Stimulated activated effector memory CD8-positive, alpha-beta T cell treated with anti-CD3 and anti-CD28 coated beads, Interleukin-12 subunit alpha, Interleukin-12 subunit beta, amount 100 ng/mL, for 72 hours (primary cell): ENCODE measurements at regions not wholly inside any gene's neighbourhood (a gene's known extent, or its start where the extent isn't known, plus 50 kb on each side); places are given as distances from the start of the nearest gene placed in this dataset.

Source experiments
- ATAC-seq: fragments of 150-1000 bp; cut with Tn5 transposase; 2 replicates; pipeline ENCODE4 v1.10.0; 2021
- DNase-seq, 2 donors: peaks; one replicate each; pipeline ENCODE4 v3.0.0; 2021 to 2022; ENCODE audit warnings: low spot score in 2 of 2
- H3K27ac Mint-ChIP-seq: one replicate; pipeline ENCODE4 v1.8.0; 2022; ENCODE audit warnings: mild to moderate bottlenecking, mixed read lengths
- H3K36me3 Mint-ChIP-seq: one replicate; pipeline ENCODE4 v1.8.0; 2022; ENCODE audit warnings: mild to moderate bottlenecking, mixed read lengths
- H3K4me1 Mint-ChIP-seq: one replicate; pipeline ENCODE4 v1.8.0; 2022; ENCODE audit warnings: mixed read lengths
- H3K4me3 Mint-ChIP-seq: one replicate; pipeline ENCODE4 v1.8.0; 2022; ENCODE audit warnings: mild to moderate bottlenecking, mixed read lengths
- H3K9me3 Mint-ChIP-seq: one replicate; pipeline ENCODE4 v1.8.0; 2022; ENCODE audit warnings: mixed read lengths

DNA sequence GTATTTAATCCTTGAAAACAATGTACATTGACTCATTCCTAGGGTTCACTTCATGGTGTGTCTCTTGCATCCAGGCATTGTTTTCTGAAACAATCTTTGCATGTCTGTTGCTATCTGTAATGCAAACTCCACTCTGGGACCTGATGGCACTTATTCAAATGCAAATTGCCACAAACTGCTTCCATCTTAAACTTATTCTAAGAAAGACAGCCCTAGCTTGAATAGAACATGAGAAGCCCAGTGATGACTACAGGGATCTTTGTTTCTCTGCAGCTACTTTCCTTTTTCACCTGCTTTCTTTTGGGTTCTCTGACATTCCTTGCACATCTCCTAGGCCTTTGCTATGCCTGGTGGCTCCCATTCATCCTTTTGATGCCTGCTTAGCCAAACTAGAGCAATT lies 827.0 kb downstream of the CDY2B start:
- peaks cover 6% of the 10 kb centered on the region for H3K9me3 Mint-ChIP-seq
- no peak overlapping the region for H3K4me3 Mint-ChIP-seq
- no peaks in the 10 kb centered on the region for H3K4me1 Mint-ChIP-seq
- no peak for ATAC-seq
- H3K36me3 Mint-ChIP-seq = no peaks in the 10 kb centered on the region
- H3K27ac Mint-ChIP-seq = no peak overlapping the region
- DNase-seq = no peak

DNA sequence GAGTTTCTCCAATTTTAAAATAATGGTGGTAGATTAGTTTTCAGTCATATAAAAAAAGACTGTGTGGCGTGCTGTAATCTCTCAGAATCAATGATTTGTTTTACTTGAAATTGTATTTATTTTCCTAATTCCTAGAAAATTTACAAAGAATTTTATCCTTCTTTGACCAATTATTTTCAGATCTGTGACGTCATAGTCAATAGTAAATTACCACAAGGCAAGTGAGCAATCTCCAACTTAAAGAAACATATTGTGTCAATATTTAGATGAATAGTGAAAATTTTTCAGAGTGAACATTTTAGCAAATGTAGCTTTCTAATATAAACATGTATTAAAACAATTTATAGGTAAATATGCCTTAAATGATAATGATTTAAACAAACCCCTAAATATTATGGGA lies 829.6 kb downstream of the CDY2B start:
- H3K36me3 Mint-ChIP-seq = no peaks in the 10 kb centered on the region

GRCh38 chrY:17045124-17045523 lies 834.9 kb downstream of the CDY2B start:
- ATAC-seq (no peak), DNase-seq (no peak)
- Mint-ChIP-seq H3K36me3 (no peaks in the 10 kb centered on the region), H3K4me3 (no peak overlapping the region), H3K27ac (no peak overlapping the region), H3K4me1 (peaks cover 8% of the 10 kb centered on the region), H3K9me3 (peaks cover 12% of the 10 kb centered on the region)

More for the DNA sequence above, 829.6 kb downstream of the CDY2B start:
- Mint-ChIP-seq H3K27ac (no peak overlapping the region), H3K4me1 (no peaks in the 10 kb centered on the region), H3K4me3 (no peak overlapping the region), H3K9me3 (peaks cover 3% of the 10 kb centered on the region)
- no peak for ATAC-seq
- DNase-seq = no peak

DNA sequence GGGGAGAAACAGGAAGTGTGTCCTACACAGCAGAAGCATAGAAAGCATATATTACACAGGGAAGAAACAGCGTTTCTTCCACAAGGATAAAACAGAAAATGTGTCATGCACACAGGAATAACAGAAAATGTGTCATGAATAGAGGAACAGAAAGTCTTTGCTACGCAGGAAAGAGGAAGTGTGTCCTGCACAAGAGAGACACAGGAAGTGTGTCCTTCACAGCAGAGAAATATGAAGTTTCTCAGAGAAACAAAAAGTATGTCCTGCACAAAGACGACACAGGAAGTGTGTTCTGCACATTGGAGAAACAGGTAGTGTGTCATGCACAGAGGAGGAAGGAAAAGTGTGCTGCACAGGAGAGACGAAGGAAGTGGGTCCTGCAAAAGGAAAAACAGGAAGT lies 835.3 kb downstream of the CDY2B start:
- Mint-ChIP-seq H3K4me3 (no peak overlapping the region), H3K36me3 (no peaks in the 10 kb centered on the region), H3K9me3 (peaks cover 12% of the 10 kb centered on the region), H3K27ac (no peak overlapping the region), H3K4me1 (peaks cover 8% of the 10 kb centered on the region)
- ATAC-seq (no peak), DNase-seq (no peak)

DNA sequence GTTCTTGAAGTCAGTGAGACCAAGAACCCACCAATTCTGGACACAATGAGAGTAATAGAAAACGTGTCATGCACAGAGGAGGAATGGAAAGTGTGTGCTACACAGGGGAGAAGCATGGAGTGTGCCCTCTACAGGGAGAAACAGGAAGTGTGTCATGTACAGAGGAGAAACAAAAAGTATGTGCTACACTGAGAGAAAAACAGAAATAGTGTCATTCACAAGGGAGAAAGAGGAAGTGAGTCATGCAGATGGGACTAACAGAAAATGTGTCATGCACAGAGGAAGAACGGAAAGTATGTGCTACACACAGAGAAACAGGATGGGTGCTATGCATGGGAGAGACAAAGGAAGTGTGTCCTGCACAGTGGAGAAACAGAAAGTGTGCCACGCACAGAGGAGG lies 835.7 kb downstream of the CDY2B start:
- H3K4me1 Mint-ChIP-seq = peaks cover 8% of the 10 kb centered on the region
- no peak overlapping the region for H3K27ac Mint-ChIP-seq
- DNase-seq = no peak
- no peaks in the 10 kb centered on the region for H3K36me3 Mint-ChIP-seq
- ATAC-seq = peak; percentile 52
- H3K4me3 Mint-ChIP-seq = no peak overlapping the region
- H3K9me3 Mint-ChIP-seq = peaks cover 12% of the 10 kb centered on the region

DNA sequence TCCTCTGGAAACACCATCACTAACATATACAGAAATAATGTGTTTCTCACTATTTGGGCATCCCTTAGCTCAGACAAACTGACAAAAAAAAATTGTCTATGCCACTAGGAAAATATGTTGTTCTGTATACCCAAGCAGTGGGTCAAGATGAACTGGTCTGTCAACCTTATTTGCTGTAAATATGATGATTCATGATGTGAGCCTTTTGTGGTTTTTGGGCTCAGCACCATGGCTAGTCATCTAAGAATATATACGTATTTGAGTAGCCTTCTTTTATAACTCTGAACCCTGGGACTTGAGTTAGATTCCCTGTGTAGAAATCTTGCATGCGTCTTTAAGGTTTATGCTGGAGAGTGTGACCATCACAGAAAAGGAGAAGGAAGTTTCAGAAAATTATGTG lies 841.6 kb downstream of the CDY2B start:
- DNase-seq (no peak), ATAC-seq (no peak)
- H3K4me1 Mint-ChIP-seq = peaks cover 8% of the 10 kb centered on the region
- H3K9me3 Mint-ChIP-seq = peaks cover 12% of the 10 kb centered on the region
- no peak overlapping the region for H3K4me3 Mint-ChIP-seq
- H3K36me3 Mint-ChIP-seq = no peaks in the 10 kb centered on the region
- H3K27ac Mint-ChIP-seq = no peak overlapping the region

DNA sequence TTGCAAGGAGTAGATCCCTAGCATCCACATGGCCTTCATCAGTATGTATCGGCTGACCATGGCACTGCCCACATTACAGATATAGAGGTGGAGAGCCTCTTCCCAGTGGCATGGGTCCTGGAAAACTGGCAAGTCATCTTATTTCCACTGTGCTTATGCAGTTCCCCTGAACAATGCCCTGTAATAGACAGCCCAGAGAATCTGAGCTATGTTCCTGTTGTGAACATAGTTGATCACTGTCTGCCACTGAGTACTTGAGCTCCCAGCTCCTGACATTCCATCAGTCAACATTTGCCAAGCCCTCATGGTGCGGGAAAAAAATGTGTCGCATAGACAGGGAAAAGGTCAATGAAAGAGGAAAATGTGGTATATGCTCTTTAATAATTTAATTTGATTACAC lies 861.9 kb downstream of the CDY2B start:
- no peaks in the 10 kb centered on the region for H3K36me3 Mint-ChIP-seq
- H3K9me3 Mint-ChIP-seq = no peaks in the 10 kb centered on the region
- DNase-seq (no peak), ATAC-seq (no peak)
- H3K27ac Mint-ChIP-seq = no peak overlapping the region
- no peaks in the 10 kb centered on the region for H3K4me1 Mint-ChIP-seq
- no peak overlapping the region for H3K4me3 Mint-ChIP-seq

DNA sequence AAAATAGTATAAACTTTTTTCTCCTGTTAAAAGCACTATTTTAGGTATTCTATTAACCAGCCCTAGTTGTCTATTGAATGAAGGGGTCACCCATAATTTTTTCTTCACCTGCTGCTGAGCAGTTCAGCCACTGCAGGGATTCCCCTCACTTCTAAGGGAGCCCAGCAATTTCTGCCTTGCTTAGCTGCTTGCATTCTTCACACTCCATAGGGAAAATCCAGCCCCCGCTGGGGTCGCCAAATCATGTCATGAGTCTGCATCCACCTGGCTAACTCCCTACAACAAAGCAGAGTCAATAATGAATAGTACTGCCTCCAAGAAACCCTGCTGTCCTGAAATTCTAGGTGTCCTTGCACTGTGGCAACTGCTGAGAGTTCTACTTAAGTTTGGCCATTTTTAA lies 886.5 kb downstream of the CDY2B start:
- Mint-ChIP-seq H3K4me1 (no peaks in the 10 kb centered on the region), H3K27ac (no peak overlapping the region), H3K9me3 (peaks cover 6% of the 10 kb centered on the region), H3K36me3 (no peaks in the 10 kb centered on the region), H3K4me3 (no peak overlapping the region)
- no peak for ATAC-seq
- DNase-seq = no peak

DNA sequence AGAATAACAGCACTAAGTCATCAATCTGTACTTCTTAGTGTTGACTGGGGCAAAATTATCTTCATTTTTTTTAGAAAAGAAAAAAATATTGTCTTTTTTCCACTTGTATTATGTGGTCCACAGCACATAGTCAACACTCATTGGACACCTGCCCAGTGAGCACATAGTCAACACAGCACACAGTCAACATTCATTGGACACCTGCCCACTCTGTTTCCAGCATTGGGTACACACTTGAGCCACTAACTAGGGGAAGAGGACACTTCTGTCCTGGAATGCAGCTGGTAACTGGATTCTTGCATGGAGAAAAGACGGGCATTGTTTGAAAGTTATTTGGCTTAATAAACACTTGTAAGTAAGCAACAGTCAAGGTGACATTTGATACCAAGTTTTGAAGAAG lies 898.2 kb downstream of the CDY2B start:
- no peaks in the 10 kb centered on the region for H3K36me3 Mint-ChIP-seq
- no peaks in the 10 kb centered on the region for H3K4me1 Mint-ChIP-seq
- peaks cover 11% of the 10 kb centered on the region for H3K9me3 Mint-ChIP-seq
- no peak for ATAC-seq
- H3K27ac Mint-ChIP-seq = no peak overlapping the region
- H3K4me3 Mint-ChIP-seq = no peak overlapping the region
- no peak for DNase-seq

- no peak overlapping the region for H3K4me3 Mint-ChIP-seq
- no peaks in the 10 kb centered on the region for H3K4me1 Mint-ChIP-seq
- H3K36me3 Mint-ChIP-seq = no peaks in the 10 kb centered on the region
- no peak overlapping the region for H3K27ac Mint-ChIP-seq
- no peak for ATAC-seq
- peaks cover 9% of the 10 kb centered on the region for H3K9me3 Mint-ChIP-seq
- no peak for DNase-seq
Measured at GRCh38 chrY:16959071-16959470, 920.9 kb downstream of the CDY2B start.

- DNase-seq (no peak), ATAC-seq (no peak)
- Mint-ChIP-seq H3K27ac (no peak overlapping the region), H3K4me1 (no peaks in the 10 kb centered on the region), H3K9me3 (peaks cover 4% of the 10 kb centered on the region), H3K4me3 (no peak overlapping the region), H3K36me3 (no peaks in the 10 kb centered on the region)
Measured at GRCh38 chrY:16947221-16947620, 932.8 kb downstream of the CDY2B start.
